ENCODE measurements at regions not wholly inside any gene's neighbourhood (a gene's known extent, or its start where the extent isn't known, plus 50 kb on each side); places are given as distances from the start of the nearest gene placed in this dataset.

DNA sequence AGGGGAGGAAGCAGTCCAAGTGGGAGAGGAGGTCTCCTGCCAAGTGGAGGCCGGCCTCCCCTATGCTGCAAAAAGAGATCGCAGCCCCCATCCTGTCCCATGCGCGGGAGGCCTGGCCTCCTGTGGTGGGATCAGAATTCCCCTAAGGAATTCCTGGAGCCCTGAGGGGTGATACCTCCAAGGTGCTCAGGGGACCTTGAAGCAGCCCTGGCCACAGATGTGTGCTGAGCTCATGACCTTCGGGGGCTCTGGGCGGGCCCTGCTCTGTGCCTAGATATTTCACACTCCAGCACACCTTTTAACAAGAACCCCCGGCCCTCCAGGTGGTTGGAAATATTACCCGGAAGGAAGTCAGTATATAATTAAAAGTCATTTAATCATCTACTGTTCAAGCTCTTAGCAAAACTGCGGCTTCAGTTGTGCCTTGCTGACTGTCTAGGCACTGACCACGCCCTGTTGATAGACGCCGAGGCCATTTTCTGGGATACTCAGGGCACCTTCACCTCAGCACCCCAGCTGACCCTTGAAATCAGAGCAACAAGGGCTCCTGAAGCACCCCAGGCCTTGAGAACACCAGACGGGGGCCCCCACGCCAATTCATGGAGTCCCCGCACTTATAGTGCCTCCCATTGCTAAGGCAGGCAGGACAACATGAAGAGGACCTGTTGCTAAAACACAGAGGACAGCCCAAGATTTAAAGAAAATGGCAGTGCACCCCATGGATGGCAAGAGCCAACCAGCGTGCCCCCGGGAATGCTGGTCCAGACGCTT, 119.1 kb downstream of the NDUFA10 start:
- DNase-seq: no peak

GRCh38 chr2:239905306-239905705, 119.8 kb downstream of the NDUFA10 start:
- DNase-seq: no peak

DNA sequence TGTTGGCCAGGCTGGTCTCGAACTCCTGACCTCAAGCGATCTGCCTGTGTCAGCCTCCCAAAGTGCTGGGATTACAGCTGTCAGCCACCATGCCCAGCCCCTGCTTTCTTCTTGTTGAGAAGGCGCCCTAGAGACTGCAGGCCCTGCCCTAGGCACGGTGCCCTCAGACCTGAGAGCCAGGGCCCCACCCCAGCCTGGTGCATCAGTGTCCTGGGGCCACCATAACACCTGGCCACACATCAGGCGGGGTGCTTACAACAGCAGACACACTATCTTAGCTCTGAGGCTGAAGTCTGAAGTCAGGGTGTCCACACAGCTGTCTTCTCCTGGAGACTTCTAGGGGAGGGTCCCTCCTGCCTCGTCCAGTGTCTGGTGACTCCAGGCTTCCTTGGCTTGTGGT, 120.6 kb downstream of the NDUFA10 start:
- DNase-seq: no peak

GRCh38 chr2:239903803-239904202, 121.3 kb downstream of the NDUFA10 start:
- DNase-seq: no peak

DNA sequence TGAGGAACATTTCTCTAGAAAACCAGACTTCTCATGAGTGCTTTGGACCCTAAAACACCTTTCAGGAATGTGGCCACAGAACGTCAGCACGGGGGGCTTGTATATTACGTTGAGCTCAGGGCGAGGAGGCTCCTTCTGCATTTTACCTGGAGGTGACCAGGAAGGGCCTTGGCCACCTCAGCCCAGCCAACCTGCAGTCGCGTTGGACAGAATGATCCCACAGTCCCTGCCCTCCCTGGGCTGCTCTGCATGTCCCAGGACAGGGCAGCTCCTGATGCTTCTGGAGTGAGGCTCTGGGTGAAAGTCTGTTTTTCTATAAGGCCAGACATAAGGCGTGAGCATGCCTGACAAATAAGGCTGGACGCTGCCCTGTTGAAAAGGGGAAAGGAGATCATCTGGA, 121.9 kb downstream of the NDUFA10 start:
- no peak for DNase-seq

GRCh38 chr2:239902749-239903201, 122.4 kb downstream of the NDUFA10 start:
- no peak for DNase-seq

DNA sequence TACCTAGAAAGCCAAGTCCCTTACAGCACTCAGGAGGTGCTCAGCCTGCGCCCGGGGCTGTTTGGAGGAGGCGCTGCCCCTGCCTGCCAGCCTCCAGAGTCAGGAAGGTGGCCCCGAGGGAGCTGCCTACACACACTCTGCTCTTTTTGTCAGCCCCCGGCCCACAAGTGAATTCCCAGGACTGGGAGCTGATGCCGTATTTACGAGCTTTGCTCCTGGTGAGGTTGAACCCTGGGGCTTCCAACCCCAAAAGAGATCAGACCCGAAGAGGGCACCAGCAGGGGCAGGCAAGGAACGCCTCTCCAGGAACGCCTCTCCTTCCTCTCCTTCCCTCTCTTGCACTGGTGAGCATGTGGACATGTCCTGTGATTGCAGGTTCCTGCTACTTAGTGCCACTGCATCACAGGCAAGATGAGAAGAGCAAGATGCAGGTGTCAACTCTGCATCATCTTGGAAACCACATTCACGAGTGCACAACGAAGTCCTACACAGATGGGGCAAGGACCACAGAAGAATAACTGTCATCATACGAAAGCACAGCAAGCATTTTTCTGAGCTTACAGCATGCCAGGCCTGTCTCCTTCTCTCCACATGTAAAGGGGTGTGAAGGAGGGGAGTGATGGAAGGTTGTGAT, 126.7 kb downstream of the NDUFA10 start:
- DNase-seq: no peak

DNA sequence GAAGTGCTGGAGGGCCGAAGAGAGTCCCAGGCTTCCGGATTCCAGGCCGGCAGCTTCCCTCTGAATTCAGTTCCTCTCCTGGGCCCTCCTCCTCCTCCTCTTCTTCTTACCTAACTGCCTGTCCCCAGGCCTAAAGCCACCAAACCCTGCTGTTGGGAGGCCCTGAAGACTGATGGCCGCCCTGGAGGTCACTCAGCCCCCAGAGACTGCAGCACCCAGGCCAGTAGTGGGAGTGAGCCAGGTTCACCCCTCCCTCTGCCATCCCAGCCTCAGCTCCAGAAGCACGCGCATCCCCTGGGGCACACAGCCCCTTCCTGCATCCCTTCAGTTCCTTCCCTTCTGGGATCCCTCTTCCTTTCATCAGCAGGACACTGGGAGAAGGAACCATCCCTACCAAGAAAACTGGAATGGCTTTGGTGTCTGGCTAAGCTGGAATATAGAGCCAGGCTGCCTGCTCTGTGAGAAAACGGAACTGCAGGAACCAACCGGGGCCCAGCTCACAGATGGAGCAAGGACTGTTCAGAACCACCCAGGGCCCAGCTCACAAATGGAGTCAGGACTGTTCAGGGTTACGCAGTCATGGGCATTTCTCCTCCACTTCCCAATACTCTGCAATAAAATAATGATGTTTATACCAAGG, 127.4 kb downstream of the NDUFA10 start:
- no peak for DNase-seq

- no peak for DNase-seq
Measured at GRCh38 chr2:239896075-239896474, 129.1 kb downstream of the NDUFA10 start.

DNA sequence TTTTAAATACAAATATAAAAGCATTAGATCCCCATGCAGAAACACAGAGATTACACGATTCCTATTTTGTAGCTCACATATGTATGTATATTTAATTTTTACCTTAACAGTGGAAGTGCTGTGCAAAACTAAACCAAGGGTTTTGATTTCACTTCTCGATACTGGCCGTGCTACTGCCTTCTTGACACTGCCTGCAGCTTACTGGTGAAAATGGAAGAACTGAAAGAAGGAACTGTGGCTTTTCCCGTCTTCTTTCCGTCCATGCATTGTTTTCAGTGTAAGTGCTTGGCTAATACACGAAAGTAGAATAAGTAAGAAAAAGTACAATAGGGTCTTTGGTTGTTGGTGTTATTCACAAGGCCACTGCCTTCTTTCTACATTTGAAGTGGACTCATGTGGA, 129.5 kb downstream of the NDUFA10 start:
- no peak for DNase-seq

GRCh38 chr2:239895116-239895515, 130.0 kb downstream of the NDUFA10 start:
- DNase-seq: no peak

DNA sequence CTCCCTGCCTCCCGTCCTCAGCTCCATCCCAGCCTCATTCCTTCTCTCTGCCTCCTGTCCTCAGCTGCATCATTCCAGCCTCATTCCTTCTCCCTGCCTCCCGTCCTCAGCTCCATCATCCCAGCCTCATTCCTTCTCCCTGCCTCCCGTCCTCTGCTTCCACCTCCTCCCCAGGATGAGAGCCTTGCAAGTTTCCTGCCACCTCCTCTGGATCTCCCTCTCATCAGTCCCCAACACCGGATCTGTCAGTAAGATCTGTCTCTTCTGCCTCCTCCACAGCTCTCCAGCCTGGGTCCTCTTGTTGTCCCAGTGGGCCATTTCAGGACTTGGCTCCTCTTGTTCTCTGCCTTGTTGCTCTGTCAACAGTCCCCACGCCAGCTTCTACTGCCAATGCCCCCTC, 130.9 kb downstream of the NDUFA10 start:
- no peak for DNase-seq

- DNase-seq: no peak
Measured at GRCh38 chr2:239893236-239893515, 132.0 kb downstream of the NDUFA10 start.

DNA sequence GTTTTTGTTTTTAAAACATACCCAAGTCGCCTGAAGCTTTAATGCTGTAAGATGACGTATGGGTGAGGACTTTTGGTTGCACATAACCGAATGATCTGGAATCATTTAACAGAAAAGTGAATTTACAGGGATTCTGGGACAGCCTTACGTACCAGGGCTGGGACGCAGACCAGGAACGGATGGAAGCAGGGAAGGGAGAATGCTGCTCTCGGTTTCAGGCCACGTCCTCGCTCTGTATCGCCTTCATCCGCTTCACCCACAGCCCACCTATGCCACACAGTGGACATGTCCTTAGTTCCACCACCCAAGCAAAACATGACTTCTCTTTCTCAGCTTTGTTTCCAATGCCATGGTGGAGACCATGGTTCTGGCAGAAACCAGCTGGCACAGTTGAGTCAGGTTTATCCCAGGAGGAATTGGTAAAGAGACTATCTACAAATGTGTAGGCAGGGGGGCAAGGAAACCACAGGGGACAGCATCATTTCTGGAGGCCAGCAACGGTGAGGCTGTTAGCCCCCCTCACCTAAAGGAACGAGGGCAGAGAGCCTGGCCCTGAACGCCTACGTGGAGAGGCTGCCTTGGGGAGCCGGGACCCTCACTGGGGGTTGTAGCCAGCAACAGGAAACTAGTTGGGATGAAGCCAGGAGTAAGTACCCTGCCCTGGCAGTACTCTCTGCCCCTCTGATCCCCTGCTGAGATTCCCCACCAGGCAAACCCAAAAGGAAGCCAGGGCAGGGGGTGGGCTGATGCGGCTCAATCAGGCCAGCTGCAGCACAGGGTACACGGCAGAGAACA, 132.5 kb downstream of the NDUFA10 start:
- DNase-seq: no peak

DNA sequence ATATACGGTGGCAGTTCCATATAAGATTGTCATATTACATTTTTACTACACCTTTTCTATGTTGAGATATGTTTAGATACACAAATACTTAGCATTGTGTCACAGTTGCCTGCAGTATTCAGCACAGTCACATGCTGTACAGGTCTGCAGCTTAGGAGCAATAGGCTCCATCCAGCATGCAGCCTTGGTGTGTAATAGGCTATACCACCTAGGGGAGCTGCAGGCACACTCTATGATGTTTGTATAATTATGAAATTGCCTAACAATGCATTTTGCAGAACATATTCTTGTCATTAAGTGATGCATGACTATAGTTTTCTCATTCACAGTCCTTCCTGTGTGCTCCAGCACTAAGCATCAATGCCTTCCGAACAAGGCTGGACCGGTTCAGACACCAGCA, 133.4 kb downstream of the NDUFA10 start:
- DNase-seq: no peak

DNA sequence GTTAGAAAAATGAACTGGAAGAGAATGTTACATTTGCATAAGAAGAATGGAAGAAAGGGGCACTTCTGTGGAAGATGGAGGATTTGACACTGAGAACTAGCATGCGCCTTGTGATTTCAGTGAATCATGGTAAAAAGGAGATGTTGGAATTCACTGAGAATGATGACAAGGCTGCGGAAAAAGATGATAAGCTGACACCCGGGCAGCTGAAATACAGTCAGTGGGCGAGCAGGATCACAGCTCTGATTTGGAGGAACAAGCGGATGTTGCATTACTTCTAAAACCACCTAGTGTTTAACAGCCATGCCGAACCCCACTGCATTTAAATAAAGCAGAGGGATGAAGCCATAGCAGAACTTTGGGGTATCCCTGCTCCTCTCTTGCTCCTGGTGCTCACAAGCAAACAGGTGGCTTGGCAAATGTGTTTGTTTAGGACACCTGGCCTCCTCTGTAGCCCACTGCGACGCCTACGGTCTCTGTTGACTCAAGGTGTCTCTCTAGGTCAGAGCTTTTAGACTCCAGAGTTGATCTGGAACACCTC, 134.9 kb downstream of the NDUFA10 start:
- DNase-seq: no peak

DNA sequence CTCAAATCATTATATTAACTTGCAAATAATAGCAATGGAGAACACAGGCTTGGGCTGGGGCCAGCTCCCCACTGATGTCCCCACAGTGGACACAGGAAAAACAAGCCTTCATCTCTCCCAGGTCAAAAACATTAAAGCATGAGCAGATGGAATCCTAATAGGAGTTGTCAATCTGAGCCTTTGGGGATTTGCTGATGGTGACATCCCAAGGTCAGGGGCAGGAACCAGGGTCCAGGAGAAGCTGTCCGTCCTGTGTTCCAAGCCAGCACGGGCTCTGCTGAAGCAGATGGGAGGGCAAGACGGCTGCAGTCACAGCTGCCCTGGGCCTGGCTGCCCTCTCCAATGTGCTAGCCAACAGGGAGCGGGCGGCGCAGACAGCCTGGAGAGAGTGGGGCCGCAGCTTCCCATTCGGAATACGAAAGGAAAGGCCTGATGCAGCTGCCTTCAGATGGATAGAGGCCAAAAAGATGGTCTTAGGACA, 135.5 kb downstream of the NDUFA10 start:
- no peak for DNase-seq

DNA sequence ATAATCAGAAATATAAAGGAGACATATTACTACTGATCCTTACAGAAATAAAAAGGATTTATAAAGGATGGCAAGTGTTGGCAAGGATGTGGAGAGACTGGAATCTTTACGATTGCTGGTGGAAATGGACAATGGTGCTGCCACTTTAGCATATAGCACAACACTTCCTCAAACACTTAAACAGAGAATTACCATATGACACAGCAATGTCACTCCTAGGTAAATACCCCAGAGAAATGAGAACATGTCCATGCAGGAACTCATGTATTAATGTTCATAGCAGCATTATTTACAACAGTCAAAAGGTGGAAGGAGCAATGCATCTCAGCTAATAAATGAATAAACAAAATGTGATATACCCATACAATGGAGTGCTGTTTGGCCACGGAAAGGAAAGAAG, 137.5 kb downstream of the NDUFA10 start:
- no peak for DNase-seq

- DNase-seq: no peak
Measured at GRCh38 chr2:239886781-239887180, 138.4 kb downstream of the NDUFA10 start.

DNA sequence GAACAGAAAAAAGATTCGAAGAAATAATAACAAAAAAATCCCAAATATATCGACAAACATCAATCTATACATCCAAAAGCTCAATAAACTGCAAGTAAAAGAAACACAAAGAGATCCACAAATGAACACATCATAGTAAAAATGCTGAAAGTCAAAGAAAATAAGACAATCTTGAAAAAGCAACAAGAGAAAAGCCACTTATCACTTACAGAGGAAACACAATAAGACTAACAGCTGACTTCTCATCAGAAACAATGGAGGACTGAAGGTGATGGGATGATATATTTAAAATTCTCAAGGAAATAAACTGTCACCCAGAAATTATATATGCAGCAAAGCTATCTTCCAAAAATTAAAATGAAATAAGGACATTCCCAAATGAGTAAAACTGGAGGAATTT, 140.3 kb downstream of the NDUFA10 start:
- peak; percentile 10 for DNase-seq

GRCh38 chr2:239884051-239884405, 141.1 kb downstream of the NDUFA10 start:
- no peak for DNase-seq

DNA sequence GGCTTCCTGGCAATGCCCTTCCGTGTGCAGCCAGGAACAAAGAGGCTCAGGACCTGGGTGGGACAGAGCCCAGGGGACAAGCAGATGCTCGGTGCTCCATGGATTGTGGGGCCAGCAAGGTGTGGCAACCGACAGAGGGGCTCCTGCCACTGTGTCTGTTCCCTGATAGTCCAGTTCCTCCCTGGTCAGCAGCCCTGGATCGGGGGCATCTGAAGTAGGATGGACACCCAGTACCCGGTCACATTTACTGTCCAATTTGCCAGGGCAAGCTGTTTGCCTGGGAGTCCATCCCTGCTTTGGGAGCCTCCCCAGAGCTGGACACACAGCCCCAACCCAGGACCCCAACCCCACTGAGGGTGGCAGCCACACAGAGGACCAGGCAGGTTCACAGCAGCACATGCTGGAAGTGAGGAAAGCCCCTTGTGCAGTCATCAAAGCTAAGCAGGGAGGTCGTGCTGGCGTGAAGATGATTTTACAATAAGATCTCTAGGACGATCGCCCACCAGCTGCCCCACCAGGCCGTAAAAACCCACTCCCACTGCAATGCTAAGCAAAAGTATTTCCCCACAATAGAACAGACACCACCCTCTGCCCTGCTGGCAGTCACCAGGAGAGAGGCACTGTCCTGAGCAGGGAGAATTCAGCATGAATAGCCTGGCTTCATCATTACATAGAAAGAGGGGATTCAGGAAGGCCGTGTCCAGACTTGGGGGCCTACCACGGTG, 141.7 kb downstream of the NDUFA10 start:
- no peak for DNase-seq

DNA sequence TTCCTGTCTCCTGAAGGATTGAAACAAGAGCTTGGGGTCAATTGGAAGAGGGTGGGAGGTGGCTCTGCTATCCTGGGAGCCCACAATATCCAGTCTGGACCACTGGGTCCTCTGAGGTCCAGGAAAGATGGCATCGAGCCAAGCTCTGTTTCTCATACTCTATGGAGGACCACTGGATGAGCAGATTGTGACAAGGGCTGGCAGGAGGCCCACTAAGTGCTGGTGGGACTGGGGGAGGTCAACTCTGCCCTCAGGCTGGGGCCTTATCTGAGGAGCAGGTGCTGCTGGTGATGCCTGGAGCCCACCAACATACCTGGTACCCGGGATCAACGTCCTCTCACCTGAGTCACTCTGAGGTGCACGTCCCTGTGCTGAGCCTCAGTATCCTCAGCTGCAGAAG, 142.4 kb downstream of the NDUFA10 start:
- DNase-seq: no peak

Data from OCI-M1 (cell line).